Hepatocyte (in vitro differentiated cells): ENCODE measurements at regions not wholly inside any gene's neighbourhood (a gene's known extent, or its start where the extent isn't known, plus 50 kb on each side); places are given as distances from the start of the nearest gene placed in this dataset.

Experiments
- DNase-seq: peaks from one replicate; pipeline ENCODE4 v3.0.0-alpha.2; 2016; ENCODE audit warnings: low spot score
- H2AFZ ChIP-seq: fragments of 200-600 bp; sonication (generic); 2 replicates; pipeline ENCODE4 v1.6.0; 2016; ENCODE audit warnings: antibody characterized with exemption, mild to moderate bottlenecking
- H3K27ac ChIP-seq: fragments of 200-600 bp; sonication (generic); 2 replicates; pipeline ENCODE4 v1.5.1; 2016; ENCODE audit warnings: mild to moderate bottlenecking
- H3K27me3 ChIP-seq: fragments of 200-600 bp; sonication (generic); 2 replicates; pipeline ENCODE4 v1.6.1; 2016
- H3K36me3 ChIP-seq: fragments of 200-600 bp; sonication (generic); replicated peaks from 2 replicates; pipeline ENCODE4 v1.5.1; 2016; ENCODE audit warnings: low read depth; ENCODE audit not compliant: insufficient read depth
- H3K4me1 ChIP-seq: fragments of 200-600 bp; sonication (generic); 2 replicates; pipeline ENCODE4 v1.5.1; 2016; ENCODE audit warnings: mild to moderate bottlenecking, moderate library complexity; ENCODE audit not compliant: insufficient read depth
- H3K4me2 ChIP-seq: fragments of 200-600 bp; sonication (generic); 2 replicates; pipeline ENCODE4 v1.6.0; 2016
- H3K4me3 ChIP-seq: fragments of 200-600 bp; sonication (generic); 2 replicates; pipeline ENCODE4 v1.5.1; 2016; ENCODE audit warnings: mild to moderate bottlenecking
- H3K79me2 ChIP-seq: fragments of 200-600 bp; sonication (generic); 2 replicates; pipeline ENCODE4 v1.6.0; 2017; ENCODE audit warnings: mild to moderate bottlenecking
- H3K9me2 ChIP-seq: fragments of 200-600 bp; sonication (generic); replicated peaks from 2 replicates; pipeline ENCODE4 v1.6.0; 2017; ENCODE audit warnings: mild to moderate bottlenecking; ENCODE audit not compliant: insufficient read depth
- H3K9me3 ChIP-seq: fragments of 200-600 bp; sonication (generic); 2 replicates; pipeline ENCODE4 v1.5.1; 2016; ENCODE audit warnings: low read depth, mild to moderate bottlenecking
- H4K20me1 ChIP-seq: fragments of 200-600 bp; sonication (generic); 2 replicates; pipeline ENCODE4 v1.6.0; 2016; ENCODE audit warnings: mild to moderate bottlenecking; ENCODE audit not compliant: insufficient read depth, poor library complexity, severe bottlenecking
- EZH2 ChIP-seq: fragments of 200-600 bp; sonication (generic); IDR thresholded peaks from 2 replicates; pipeline ENCODE4 v1.6.1; 2016; ENCODE audit warnings: antibody characterized with exemption, mild to moderate bottlenecking, borderline replicate concordance
- EZH2phosphoT487 ChIP-seq: fragments of 200-600 bp; sonication (generic); IDR thresholded peaks from one replicate; pipeline ENCODE4 v1.6.1; 2018; ENCODE audit warnings: antibody characterized with exemption, mild to moderate bottlenecking, low read depth, moderate library complexity; ENCODE audit not compliant: unreplicated experiment, severe bottlenecking
- WGBS: methylation state at CpG from one replicate; pipeline ENCODE4 v1.1.6; 2016; ENCODE audit warnings: low lambda C conversion rate; ENCODE audit errors: missing lambda C conversion rate; 5-methylcytosine and 5-hydroxymethylcytosine counted together
- TF ChIP-seq, protein P1 (sequence below): fragments of 200-600 bp; sonication (generic); IDR thresholded peaks from 2 replicates; pipeline ENCODE4 v1.5.1; 2016; ENCODE audit warnings: antibody characterized with exemption, mild to moderate bottlenecking; ENCODE audit not compliant: poor library complexity

DNA sequence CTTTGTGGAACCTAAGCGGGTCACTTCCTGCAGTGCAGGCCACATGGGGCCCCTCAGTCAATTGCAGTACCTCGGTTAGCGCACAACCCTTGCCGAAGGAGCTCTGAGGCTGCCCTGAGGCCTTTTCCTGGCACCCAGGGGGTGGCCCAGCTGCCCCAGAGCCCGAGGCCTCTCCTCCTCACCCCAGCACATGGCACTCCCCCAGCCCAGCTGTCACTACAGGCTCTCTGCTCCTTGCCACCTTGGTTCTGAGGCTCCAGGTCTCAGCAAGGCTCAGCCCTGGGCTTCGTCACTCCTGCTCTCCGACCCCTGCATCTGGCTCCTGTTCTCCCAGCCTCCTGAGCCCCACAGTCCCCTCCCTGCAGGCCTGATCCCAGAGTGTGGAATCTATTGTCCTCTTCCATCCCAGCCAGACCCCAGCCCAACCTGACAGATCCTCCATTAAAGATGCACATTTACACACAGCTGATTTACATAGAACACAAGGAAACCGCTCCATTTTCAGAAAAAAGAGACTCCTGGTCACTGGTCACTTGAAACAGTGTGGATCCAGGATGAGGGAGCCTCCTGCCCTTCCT, 192.8 kb upstream of the POU3F1 start:
- Histone ChIP-seq H3K36me3 (no peaks in the 10 kb centered on the region), H3K27me3 (no peaks in the 10 kb centered on the region), H3K4me2 (no peak overlapping the region), H3K9me2 (no peaks in the 10 kb centered on the region), H3K27ac (no peak overlapping the region), H3K9me3 (no peaks in the 10 kb centered on the region), H2AFZ (no peak overlapping the region), H3K4me3 (no peak overlapping the region), H3K79me2 (no peaks in the 10 kb centered on the region), H3K4me1 (no peaks in the 10 kb centered on the region), H4K20me1 (no peaks in the 10 kb centered on the region)
- no peak for DNase-seq
- 84% methylated on average over 8 of the region's 8 CpGs for WGBS
- TF ChIP-seq, protein P1, sequence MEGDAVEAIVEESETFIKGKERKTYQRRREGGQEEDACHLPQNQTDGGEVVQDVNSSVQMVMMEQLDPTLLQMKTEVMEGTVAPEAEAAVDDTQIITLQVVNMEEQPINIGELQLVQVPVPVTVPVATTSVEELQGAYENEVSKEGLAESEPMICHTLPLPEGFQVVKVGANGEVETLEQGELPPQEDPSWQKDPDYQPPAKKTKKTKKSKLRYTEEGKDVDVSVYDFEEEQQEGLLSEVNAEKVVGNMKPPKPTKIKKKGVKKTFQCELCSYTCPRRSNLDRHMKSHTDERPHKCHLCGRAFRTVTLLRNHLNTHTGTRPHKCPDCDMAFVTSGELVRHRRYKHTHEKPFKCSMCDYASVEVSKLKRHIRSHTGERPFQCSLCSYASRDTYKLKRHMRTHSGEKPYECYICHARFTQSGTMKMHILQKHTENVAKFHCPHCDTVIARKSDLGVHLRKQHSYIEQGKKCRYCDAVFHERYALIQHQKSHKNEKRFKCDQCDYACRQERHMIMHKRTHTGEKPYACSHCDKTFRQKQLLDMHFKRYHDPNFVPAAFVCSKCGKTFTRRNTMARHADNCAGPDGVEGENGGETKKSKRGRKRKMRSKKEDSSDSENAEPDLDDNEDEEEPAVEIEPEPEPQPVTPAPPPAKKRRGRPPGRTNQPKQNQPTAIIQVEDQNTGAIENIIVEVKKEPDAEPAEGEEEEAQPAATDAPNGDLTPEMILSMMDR: no peak
- TF ChIP-seq EZH2phosphoT487: no peak
- no peak for TF ChIP-seq EZH2

DNA sequence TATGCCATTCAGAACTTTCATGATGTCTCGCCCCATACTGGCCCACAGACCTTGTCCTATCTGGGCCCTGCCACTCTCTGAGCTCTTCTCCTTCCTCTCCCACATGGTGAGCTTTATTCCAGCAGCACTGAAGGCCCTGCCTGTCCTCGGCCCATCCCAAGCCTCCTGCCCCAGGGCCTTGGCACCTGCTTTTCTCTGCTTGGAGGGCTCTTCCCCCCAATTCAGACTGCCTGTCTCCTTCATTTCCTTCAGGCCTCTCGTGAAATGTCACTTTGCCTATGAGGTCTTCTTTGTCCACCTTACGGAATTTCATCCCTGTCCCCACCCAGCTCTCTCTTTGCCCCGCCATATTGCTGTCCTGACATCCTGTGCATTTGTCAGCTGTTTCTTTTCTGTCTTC, 191.7 kb upstream of the POU3F1 start:
- Histone ChIP-seq H3K4me3 (no peak overlapping the region), H2AFZ (no peak overlapping the region), H3K9me2 (no peaks in the 10 kb centered on the region), H3K36me3 (no peaks in the 10 kb centered on the region), H3K27me3 (no peaks in the 10 kb centered on the region), H4K20me1 (no peaks in the 10 kb centered on the region), H3K4me2 (no peak overlapping the region), H3K9me3 (no peaks in the 10 kb centered on the region), H3K27ac (no peak overlapping the region), H3K79me2 (no peaks in the 10 kb centered on the region), H3K4me1 (no peaks in the 10 kb centered on the region)
- 92% methylated on average over 5 of the region's 5 CpGs for WGBS
- DNase-seq: no peak
- TF ChIP-seq, protein P1: no peak
- TF ChIP-seq EZH2phosphoT487: no peak
- no peak for TF ChIP-seq EZH2

GRCh38 chr1:38235705-38236104, 189.1 kb upstream of the POU3F1 start:
- H3K27ac ChIP-seq: no peak overlapping the region
- H3K4me1 ChIP-seq: no peaks in the 10 kb centered on the region
- H3K9me2 ChIP-seq: no peaks in the 10 kb centered on the region
- WGBS: 81% methylated on average over 3 of the region's 3 CpGs
- H3K79me2 ChIP-seq: no peaks in the 10 kb centered on the region
- peak; percentile 48 for DNase-seq
- H2AFZ ChIP-seq: no peak overlapping the region
- no peak for TF ChIP-seq EZH2phosphoT487
- TF ChIP-seq EZH2: no peak
- TF ChIP-seq, protein P1: no peak
- no peak overlapping the region for H3K4me2 ChIP-seq
- no peaks in the 10 kb centered on the region for H3K36me3 ChIP-seq
- no peak overlapping the region for H3K4me3 ChIP-seq
- no peaks in the 10 kb centered on the region for H3K9me3 ChIP-seq
- H3K27me3 ChIP-seq: no peaks in the 10 kb centered on the region
- no peaks in the 10 kb centered on the region for H4K20me1 ChIP-seq

DNA sequence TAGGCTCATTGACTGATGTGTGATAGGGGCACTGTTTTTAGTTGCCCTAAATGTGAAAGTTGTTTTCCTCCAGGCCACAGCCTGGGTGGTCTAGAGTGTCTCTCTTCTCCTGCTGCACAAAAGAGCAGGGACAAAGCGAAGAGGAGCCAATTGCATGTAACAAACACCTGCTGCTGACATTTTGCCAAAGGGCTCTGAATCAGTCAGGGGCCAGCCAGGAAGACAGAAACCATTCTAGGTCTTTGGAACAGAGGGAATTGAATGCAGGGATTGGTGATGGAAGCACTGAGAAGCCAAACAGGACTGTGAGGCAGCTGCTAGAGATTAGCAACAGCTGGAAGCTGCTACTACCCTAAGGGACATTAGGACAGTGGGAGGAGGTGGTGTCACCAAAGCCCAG, 185.3 kb upstream of the POU3F1 start:
- Histone ChIP-seq H3K79me2 (no peaks in the 10 kb centered on the region), H3K4me2 (no peak overlapping the region)

More for the DNA sequence above, 185.3 kb upstream of the POU3F1 start:
- Histone ChIP-seq H3K27ac (no peak overlapping the region), H2AFZ (no peak overlapping the region), H3K9me2 (no peaks in the 10 kb centered on the region), H3K27me3 (no peaks in the 10 kb centered on the region), H4K20me1 (no peaks in the 10 kb centered on the region), H3K36me3 (no peaks in the 10 kb centered on the region), H3K9me3 (no peaks in the 10 kb centered on the region), H3K4me1 (peaks cover 3% of the 10 kb centered on the region), H3K4me3 (no peak overlapping the region)
- DNase-seq: no peak
- 76% methylated on average over 1 of the region's 1 CpG for WGBS
- TF ChIP-seq EZH2: no peak
- no peak for TF ChIP-seq EZH2phosphoT487
- TF ChIP-seq, protein P1: no peak
